SK-N-SH treated with all-trans-retinoic acid at 6 μM for 48 hours (cell line): ENCODE measurements at regions not wholly inside any gene's neighbourhood (a gene's known extent, or its start where the extent isn't known, plus 50 kb on each side); places are given as distances from the start of the nearest gene placed in this dataset.

Experiments
- ATAC-seq: fragments of 200-7000 bp; cut with Tn5 transposase; 3 replicates; pipeline ENCODE4 v1.9.1; 2020; ENCODE audit warnings: mild to moderate bottlenecking, moderate library complexity
- ARNTL ChIP-seq: fragments of 450-650 bp; formaldehyde crosslinking; IDR thresholded peaks from 2 replicates; pipeline ENCODE4 v1.5.0; 2020; ENCODE audit warnings: low read depth, mild to moderate bottlenecking, moderate library complexity, borderline replicate concordance
- BACH2 ChIP-seq: fragments of 250-450 bp; sonication (Bioruptor Pico); IDR thresholded peaks from 2 replicates; pipeline ENCODE4 v1.9.0; 2021; ENCODE audit warnings: mild to moderate bottlenecking, borderline replicate concordance
- CREB5 ChIP-seq: fragments of 250-450 bp; sonication (Bioruptor Pico); IDR thresholded peaks from 2 replicates; pipeline ENCODE4 v1.5.1; 2020; ENCODE audit warnings: low read depth, mild to moderate bottlenecking, moderate library complexity
- CSDC2 ChIP-seq: fragments of 250-450 bp; sonication (Bioruptor Pico); IDR thresholded peaks from 2 replicates; pipeline ENCODE4 v1.5.0; 2020; ENCODE audit warnings: mild to moderate bottlenecking, moderate library complexity
- ESRRG ChIP-seq: fragments of 250-450 bp; sonication (Bioruptor Pico); IDR thresholded peaks from 2 replicates; pipeline ENCODE4 v1.6.1; 2021; ENCODE audit warnings: mild to moderate bottlenecking
- GLIS3 ChIP-seq: fragments of 250-450 bp; sonication (Bioruptor Pico); IDR thresholded peaks from 2 replicates; pipeline ENCODE4 v1.5.0; 2020; ENCODE audit warnings: mild to moderate bottlenecking, moderate library complexity
- ISL1 ChIP-seq: fragments of 250-450 bp; sonication (Bioruptor Pico); IDR thresholded peaks from 2 replicates; pipeline ENCODE4 v2.1.2; 2022; ENCODE audit warnings: mild to moderate bottlenecking, moderate library complexity
- POU6F1 ChIP-seq: fragments of 250-450 bp; sonication (Bioruptor Pico); IDR thresholded peaks from 2 replicates; pipeline ENCODE4 v1.8.0; 2021; ENCODE audit warnings: low read depth, mild to moderate bottlenecking, moderate library complexity, borderline replicate concordance
- PPARA ChIP-seq: fragments of 250-450 bp; sonication (Bioruptor Pico); IDR thresholded peaks from 2 replicates; pipeline ENCODE4 v1.5.0; 2020; ENCODE audit warnings: mild to moderate bottlenecking, borderline replicate concordance
- RARB ChIP-seq: fragments of 250-450 bp; sonication (Bioruptor Pico); IDR thresholded peaks from 2 replicates; pipeline ENCODE4 v1.8.0; 2021; ENCODE audit warnings: mild to moderate bottlenecking, moderate library complexity
- SNAI2 ChIP-seq: fragments of 250-450 bp; sonication (Bioruptor Pico); IDR thresholded peaks from 2 replicates; pipeline ENCODE4 v1.5.0; 2020; ENCODE audit warnings: mild to moderate bottlenecking, moderate library complexity
- TOX ChIP-seq: fragments of 250-450 bp; sonication (Bioruptor Pico); IDR thresholded peaks from 2 replicates; pipeline ENCODE4 v1.8.0; 2021; ENCODE audit warnings: mild to moderate bottlenecking, moderate library complexity, borderline replicate concordance
- ZC3H10 ChIP-seq: fragments of 250-450 bp; sonication (Bioruptor Pico); IDR thresholded peaks from 2 replicates; pipeline ENCODE4 v1.5.1; 2021; ENCODE audit warnings: mild to moderate bottlenecking, moderate library complexity
- ZFP3 ChIP-seq: fragments of 250-450 bp; sonication (Bioruptor Pico); IDR thresholded peaks from 2 replicates; pipeline ENCODE4 v1.5.0; 2020; ENCODE audit warnings: mild to moderate bottlenecking, moderate library complexity
- ZFP30 ChIP-seq: fragments of 450-650 bp; formaldehyde crosslinking; IDR thresholded peaks from 2 replicates; pipeline ENCODE4 v1.5.0; 2022; ENCODE audit warnings: mild to moderate bottlenecking, moderate library complexity
- ZNF565 ChIP-seq: fragments of 450-650 bp; formaldehyde crosslinking; conservative IDR thresholded peaks from 2 replicates; pipeline ENCODE4 v1.5.0; 2020; ENCODE audit warnings: low read depth, mild to moderate bottlenecking, moderate library complexity
- ZNF70 ChIP-seq: fragments of 450-650 bp; formaldehyde crosslinking; IDR thresholded peaks from 2 replicates; pipeline ENCODE4 v1.5.0; 2020; ENCODE audit warnings: mild to moderate bottlenecking, moderate library complexity
- ZNF8 ChIP-seq: fragments of 450-650 bp; formaldehyde crosslinking; IDR thresholded peaks from 2 replicates; pipeline ENCODE4 v1.5.0; 2020; ENCODE audit warnings: mild to moderate bottlenecking, moderate library complexity
- TF ChIP-seq, protein P1 (sequence below): fragments of 250-450 bp; sonication (Bioruptor Pico); IDR thresholded peaks from 2 replicates; pipeline ENCODE4 v1.5.0; 2020; ENCODE audit warnings: mild to moderate bottlenecking, moderate library complexity
- TF ChIP-seq, protein P2 (sequence below): fragments of 250-450 bp; sonication (Bioruptor Pico); IDR thresholded peaks from 2 replicates; pipeline ENCODE4 v1.5.1; 2021; ENCODE audit warnings: mild to moderate bottlenecking, moderate library complexity
- TF ChIP-seq, protein P3 (sequence below): fragments of 250-450 bp; sonication (Bioruptor Pico); IDR thresholded peaks from 2 replicates; pipeline ENCODE4 v1.8.0; 2020; ENCODE audit warnings: mild to moderate bottlenecking, moderate library complexity, borderline replicate concordance

- ATAC-seq: no peak
- TF ChIP-seq PPARA (CRISPR knock-in tag): no peak
- TF ChIP-seq ZFP3 (CRISPR knock-in tag): no peak
- no peak for TF ChIP-seq SNAI2 (CRISPR knock-in tag)
- no peak for TF ChIP-seq ZNF70 (CRISPR knock-in tag)
- TF ChIP-seq ZC3H10 (CRISPR knock-in tag): no peak
- no peak for TF ChIP-seq ZNF565
- TF ChIP-seq, protein P1, sequence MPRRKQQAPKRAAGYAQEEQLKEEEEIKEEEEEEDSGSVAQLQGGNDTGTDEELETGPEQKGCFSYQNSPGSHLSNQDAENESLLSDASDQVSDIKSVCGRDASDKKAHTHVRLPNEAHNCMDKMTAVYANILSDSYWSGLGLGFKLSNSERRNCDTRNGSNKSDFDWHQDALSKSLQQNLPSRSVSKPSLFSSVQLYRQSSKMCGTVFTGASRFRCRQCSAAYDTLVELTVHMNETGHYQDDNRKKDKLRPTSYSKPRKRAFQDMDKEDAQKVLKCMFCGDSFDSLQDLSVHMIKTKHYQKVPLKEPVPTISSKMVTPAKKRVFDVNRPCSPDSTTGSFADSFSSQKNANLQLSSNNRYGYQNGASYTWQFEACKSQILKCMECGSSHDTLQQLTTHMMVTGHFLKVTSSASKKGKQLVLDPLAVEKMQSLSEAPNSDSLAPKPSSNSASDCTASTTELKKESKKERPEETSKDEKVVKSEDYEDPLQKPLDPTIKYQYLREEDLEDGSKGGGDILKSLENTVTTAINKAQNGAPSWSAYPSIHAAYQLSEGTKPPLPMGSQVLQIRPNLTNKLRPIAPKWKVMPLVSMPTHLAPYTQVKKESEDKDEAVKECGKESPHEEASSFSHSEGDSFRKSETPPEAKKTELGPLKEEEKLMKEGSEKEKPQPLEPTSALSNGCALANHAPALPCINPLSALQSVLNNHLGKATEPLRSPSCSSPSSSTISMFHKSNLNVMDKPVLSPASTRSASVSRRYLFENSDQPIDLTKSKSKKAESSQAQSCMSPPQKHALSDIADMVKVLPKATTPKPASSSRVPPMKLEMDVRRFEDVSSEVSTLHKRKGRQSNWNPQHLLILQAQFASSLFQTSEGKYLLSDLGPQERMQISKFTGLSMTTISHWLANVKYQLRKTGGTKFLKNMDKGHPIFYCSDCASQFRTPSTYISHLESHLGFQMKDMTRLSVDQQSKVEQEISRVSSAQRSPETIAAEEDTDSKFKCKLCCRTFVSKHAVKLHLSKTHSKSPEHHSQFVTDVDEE (CRISPR knock-in tag): no peak
- TF ChIP-seq POU6F1 (CRISPR knock-in tag): no peak
- TF ChIP-seq ZNF8: no peak
- TF ChIP-seq, all 23 proteins: peak for 0
These were observed 335.0 kb downstream of the TGFB2 start for GRCh38 chr1:218679988-218680748.

GRCh38 chr1:218683242-218683641 is 338.1 kb downstream of the TGFB2 start:
- no peak for ATAC-seq

More at GRCh38 chr1:218683242-218683641, 338.1 kb downstream of the TGFB2 start:
- no peak for TF ChIP-seq ZC3H10 (CRISPR knock-in tag)
- no peak for TF ChIP-seq SNAI2 (CRISPR knock-in tag)
- TF ChIP-seq RARB: no peak
- TF ChIP-seq, protein P2, sequence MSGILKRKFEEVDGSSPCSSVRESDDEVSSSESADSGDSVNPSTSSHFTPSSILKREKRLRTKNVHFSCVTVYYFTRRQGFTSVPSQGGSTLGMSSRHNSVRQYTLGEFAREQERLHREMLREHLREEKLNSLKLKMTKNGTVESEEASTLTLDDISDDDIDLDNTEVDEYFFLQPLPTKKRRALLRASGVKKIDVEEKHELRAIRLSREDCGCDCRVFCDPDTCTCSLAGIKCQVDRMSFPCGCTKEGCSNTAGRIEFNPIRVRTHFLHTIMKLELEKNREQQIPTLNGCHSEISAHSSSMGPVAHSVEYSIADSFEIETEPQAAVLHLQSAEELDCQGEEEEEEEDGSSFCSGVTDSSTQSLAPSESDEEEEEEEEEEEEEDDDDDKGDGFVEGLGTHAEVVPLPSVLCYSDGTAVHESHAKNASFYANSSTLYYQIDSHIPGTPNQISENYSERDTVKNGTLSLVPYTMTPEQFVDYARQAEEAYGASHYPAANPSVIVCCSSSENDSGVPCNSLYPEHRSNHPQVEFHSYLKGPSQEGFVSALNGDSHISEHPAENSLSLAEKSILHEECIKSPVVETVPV: no peak
- TF ChIP-seq ZNF70 (CRISPR knock-in tag): no peak
- no peak for TF ChIP-seq ISL1 (CRISPR knock-in tag)
- TF ChIP-seq, protein P1 (CRISPR knock-in tag): no peak
- no peak for TF ChIP-seq ZNF565
- TF ChIP-seq ZFP3 (CRISPR knock-in tag): no peak
- no peak for TF ChIP-seq ARNTL (CRISPR knock-in tag)
- TF ChIP-seq CSDC2 (CRISPR knock-in tag): no peak
- no peak for TF ChIP-seq BACH2 (CRISPR knock-in tag)
- no peak for TF ChIP-seq TOX (CRISPR knock-in tag)
- no peak for TF ChIP-seq ZFP30
- TF ChIP-seq GLIS3 (CRISPR knock-in tag): no peak
- TF ChIP-seq CREB5 (CRISPR knock-in tag): no peak
- TF ChIP-seq ZNF8: no peak
- no peak for TF ChIP-seq ESRRG (CRISPR knock-in tag)
- no peak for TF ChIP-seq PPARA (CRISPR knock-in tag)
- TF ChIP-seq, protein P3, sequence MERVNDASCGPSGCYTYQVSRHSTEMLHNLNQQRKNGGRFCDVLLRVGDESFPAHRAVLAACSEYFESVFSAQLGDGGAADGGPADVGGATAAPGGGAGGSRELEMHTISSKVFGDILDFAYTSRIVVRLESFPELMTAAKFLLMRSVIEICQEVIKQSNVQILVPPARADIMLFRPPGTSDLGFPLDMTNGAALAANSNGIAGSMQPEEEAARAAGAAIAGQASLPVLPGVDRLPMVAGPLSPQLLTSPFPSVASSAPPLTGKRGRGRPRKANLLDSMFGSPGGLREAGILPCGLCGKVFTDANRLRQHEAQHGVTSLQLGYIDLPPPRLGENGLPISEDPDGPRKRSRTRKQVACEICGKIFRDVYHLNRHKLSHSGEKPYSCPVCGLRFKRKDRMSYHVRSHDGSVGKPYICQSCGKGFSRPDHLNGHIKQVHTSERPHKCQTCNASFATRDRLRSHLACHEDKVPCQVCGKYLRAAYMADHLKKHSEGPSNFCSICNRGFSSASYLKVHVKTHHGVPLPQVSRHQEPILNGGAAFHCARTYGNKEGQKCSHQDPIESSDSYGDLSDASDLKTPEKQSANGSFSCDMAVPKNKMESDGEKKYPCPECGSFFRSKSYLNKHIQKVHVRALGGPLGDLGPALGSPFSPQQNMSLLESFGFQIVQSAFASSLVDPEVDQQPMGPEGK (CRISPR knock-in tag): no peak
- TF ChIP-seq, all 23 proteins: peak for 0
